Endothelial cell of umbilical vein (primary cell): ENCODE measurements at regions not wholly inside any gene's neighbourhood (a gene's known extent, or its start where the extent isn't known, plus 50 kb on each side); places are given as distances from the start of the nearest gene placed in this dataset.

Source experiments
- BruUV-seq: library from RNA; stranded (reverse); fragments of 400-500 nt; replicated peaks from 2 replicates; lab custom pipeline; 2021; lab: Mats Ljungman, UMichigan
- CTCF ChIA-PET: fragments of 300-600, 350-600 bp; sonication (Branson Sonifier 250); formaldehyde crosslinking; loops from one replicate; lab custom pipeline; 2021; ENCODE audit warnings: antibody characterized with exemption, inconsistent platforms; lab: Charles Lee
- POLR2A ChIA-PET: fragments of 300-600, 350-600 bp; sonication (Branson Sonifier 250); formaldehyde crosslinking; loops from one replicate; lab custom pipeline; 2021; ENCODE audit warnings: antibody characterized with exemption, inconsistent platforms; lab: Charles Lee
- DNase-seq: peaks from one replicate; pipeline ENCODE4 v3.0.0-alpha.2; 2011; ENCODE audit warnings: low read depth, low spot score
- FAIRE-seq: peaks from 2 replicates; lab custom pipeline; 2011; peaks lifted over from hg19 to GRCh38; lab: Jason Lieb, UNC
- H2AFZ ChIP-seq: 2 replicates; pipeline ENCODE4 v1.6.0; 2012; ENCODE audit warnings: low read depth, low read length, control low read depth, inconsistent platforms
- H3K27ac ChIP-seq: 2 replicates; pipeline ENCODE4 v1.5.1; 2011; ENCODE audit warnings: low read depth, mild to moderate bottlenecking, control low read depth, low read length, moderate library complexity; ENCODE audit not compliant: insufficient read depth
- H3K27me3 ChIP-seq, 2 experiments: 2 replicates each; pipeline versions ENCODE4 v1.6.0 to v1.6.1; 2011; ENCODE audit warnings: low read length in 2 of 2, mixed read lengths in 1 of 2; ENCODE audit not compliant: control insufficient read depth in 2 of 2, insufficient read depth in 2 of 2
- H3K36me3 ChIP-seq, 2 experiments: 2 replicates in 1 of 2; 3 replicates in 1 of 2; pipeline ENCODE4 v1.5.1; 2011; ENCODE audit warnings: low read length in 2 of 2, mild to moderate bottlenecking in 1 of 2, moderate library complexity in 1 of 2; ENCODE audit not compliant: control insufficient read depth in 2 of 2, insufficient read depth in 2 of 2; ENCODE audit errors: extremely low read depth in 1 of 2
- H3K4me1 ChIP-seq: 3 replicates; pipeline ENCODE4 v1.5.1; 2011; ENCODE audit warnings: mild to moderate bottlenecking, low read length; ENCODE audit not compliant: control insufficient read depth, insufficient read depth; ENCODE audit errors: extremely low read depth
- H3K4me2 ChIP-seq: 2 replicates; pipeline ENCODE4 v1.6.1; 2011; ENCODE audit warnings: low read length, control low read depth, mixed read lengths; ENCODE audit not compliant: insufficient read depth
- H3K4me3 ChIP-seq, 3 experiments: fragments of 200-600 bp in 1 of 3; sonication (generic), shearing (Covaris generic) in 1 of 3; replicated peaks in 1 of 3; 2 replicates each; pipeline ENCODE4 v1.5.1; 2011 to 2016; ENCODE audit warnings: control low read depth in 3 of 3, low read length in 3 of 3, mild to moderate bottlenecking in 2 of 3, inconsistent platforms in 1 of 3, low read depth in 1 of 3, moderate library complexity in 1 of 3; ENCODE audit not compliant: insufficient read depth in 1 of 3
- H3K79me2 ChIP-seq: 2 replicates; pipeline ENCODE4 v1.6.0; 2012; ENCODE audit warnings: low read length, inconsistent platforms; ENCODE audit not compliant: control insufficient read depth, insufficient read depth
- H3K9ac ChIP-seq: replicated peaks from 2 replicates; pipeline ENCODE3; 2011; ENCODE audit warnings: low read length, control low read depth; ENCODE audit not compliant: insufficient read depth; ENCODE audit errors: extremely low read depth
- H3K9me1 ChIP-seq: replicated peaks from 3 replicates; pipeline ENCODE4 v1.6.0; 2011; ENCODE audit warnings: mild to moderate bottlenecking, low read length; ENCODE audit not compliant: control insufficient read depth, insufficient read depth; ENCODE audit errors: extremely low read depth
- H3K9me3 ChIP-seq: replicated peaks from 2 replicates; pipeline ENCODE4 v1.5.1; 2012; ENCODE audit warnings: low read length, inconsistent platforms; ENCODE audit not compliant: control insufficient read depth, insufficient read depth
- H4K20me1 ChIP-seq: replicated peaks from 2 replicates; pipeline ENCODE3; 2011; ENCODE audit warnings: mild to moderate bottlenecking, low read length; ENCODE audit not compliant: control insufficient read depth, insufficient read depth; ENCODE audit errors: extremely low read depth
- CTCF ChIP-seq, 2 donors: IDR thresholded peaks; 1 replicate in 1 of 2; 2 replicates in 1 of 2; pipeline ENCODE4 v1.5.1; 2011; ENCODE audit warnings: low read length in 2 of 2, mild to moderate bottlenecking in 2 of 2, moderate library complexity in 2 of 2, control low read depth in 1 of 2, inconsistent platforms in 1 of 2, low read depth in 1 of 2; ENCODE audit not compliant: insufficient read depth in 1 of 2; ENCODE audit errors: extremely low read depth in 1 of 2
- EZH2 ChIP-seq: IDR thresholded peaks from 2 replicates; pipeline ENCODE4 v1.6.1; 2012; ENCODE audit warnings: borderline replicate concordance, low read depth, mild to moderate bottlenecking, moderate library complexity, low read length, inconsistent platforms; ENCODE audit not compliant: severe bottlenecking
- FOS ChIP-seq: IDR thresholded peaks from 2 replicates; pipeline ENCODE4 v1.6.1; 2011; ENCODE audit warnings: mild to moderate bottlenecking, low read length, moderate library complexity, borderline replicate concordance; ENCODE audit not compliant: insufficient read depth
- GATA2 ChIP-seq: IDR thresholded peaks from 2 replicates; pipeline ENCODE4 v1.7.0; 2011; ENCODE audit warnings: low read depth, mild to moderate bottlenecking, moderate library complexity, mixed read lengths, low read length; ENCODE audit not compliant: insufficient read length, insufficient read depth
- MYC ChIP-seq: IDR thresholded peaks from one replicate; pipeline ENCODE4 v1.6.1; 2011; ENCODE audit warnings: mild to moderate bottlenecking, low read depth, low read length
- POLR2A ChIP-seq: IDR thresholded peaks from 2 replicates; pipeline ENCODE4 v1.6.1; 2012; ENCODE audit warnings: low read depth, mild to moderate bottlenecking, control low read depth, low read length
- POLR2AphosphoS5 ChIP-seq: IDR thresholded peaks from 2 replicates; pipeline ENCODE4 v1.6.1; 2012; ENCODE audit warnings: low read depth, mild to moderate bottlenecking, control low read depth, low read length, moderate library complexity; ENCODE audit not compliant: insufficient read depth
- dilution Hi-C: fragments of 300-500 bp; cut with MboI; formaldehyde crosslinking; loops from one replicate; pipeline ENCODE4 v1.15.0; 2019; ENCODE audit warnings: low sequenced_read_pairs; ENCODE audit not compliant: extremely low pct_ligation_motif_present
- intact Hi-C: fragments of 100-400 bp; cut with micrococcal nuclease; formaldehyde crosslinking; loops from one replicate; pipeline ENCODE4 v1.10.0; 2022
- TF ChIP-seq, protein P1 (sequence below): IDR thresholded peaks from 2 replicates; pipeline ENCODE4 v1.6.1; 2011; ENCODE audit not compliant: insufficient read depth, insufficient read length

GRCh38 chr12:60393093-60393492, 797.3 kb downstream of the SLC16A7 start:
- DNase-seq: no peak
- H3K4me1 ChIP-seq: peaks cover 7% of the 10 kb centered on the region
- no peak for TF ChIP-seq POLR2AphosphoS5
- no peak for TF ChIP-seq EZH2
- TF ChIP-seq CTCF (IDR thresholded peaks at IDR 0.05; ENCODE audit: extremely low read depth in 1 of 2, insufficient read depth in 1 of 2, low read depth in 1 of 2, low read length in 2 of 2): no peak
- TF ChIP-seq POLR2A: no peak
- TF ChIP-seq, protein P1, sequence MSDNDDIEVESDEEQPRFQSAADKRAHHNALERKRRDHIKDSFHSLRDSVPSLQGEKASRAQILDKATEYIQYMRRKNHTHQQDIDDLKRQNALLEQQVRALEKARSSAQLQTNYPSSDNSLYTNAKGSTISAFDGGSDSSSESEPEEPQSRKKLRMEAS: no peak
- no peak for TF ChIP-seq MYC
- no peak for TF ChIP-seq GATA2
- TF ChIP-seq FOS: no peak
- intact Hi-C loops: no loop called here
- no peaks in the 10 kb centered on the region for H4K20me1 ChIP-seq
- H3K9ac ChIP-seq: no peak overlapping the region
- no peaks in the 10 kb centered on the region for H3K36me3 ChIP-seq
- no peaks in the 10 kb centered on the region for H3K27me3 ChIP-seq
- H3K4me2 ChIP-seq: no peak overlapping the region
- ChIA-PET POLR2A (no interaction called here), CTCF (no interaction called here)
- H3K9me3 ChIP-seq: no peaks in the 10 kb centered on the region
- H3K9me1 ChIP-seq: no peaks in the 10 kb centered on the region
- BruUV-seq: no TSS peak
- no peak overlapping the region for H2AFZ ChIP-seq
- no peak overlapping the region for H3K4me3 ChIP-seq
- H3K27ac ChIP-seq: no peak overlapping the region
- H3K79me2 ChIP-seq: no peaks in the 10 kb centered on the region
- dilution Hi-C loops: no loop called here
- FAIRE-seq: no peak
